ENCODE measurements at regions not wholly inside any gene's neighbourhood (a gene's known extent, or its start where the extent isn't known, plus 50 kb on each side); places are given as distances from the start of the nearest gene placed in this dataset.

GRCh38 chr15:96792216-96792615 lies 461.7 kb downstream of the NR2F2 start:
- TF ChIP-seq PHB (CRISPR knock-in tag; IDR thresholded peaks at IDR 0.05), result no peak
- TF ChIP-seq SMAD2 (IDR thresholded peaks at IDR 0.05; ENCODE audit: low read depth, low read length), result no peak
- no peak for TF ChIP-seq FOXA1 (IDR thresholded peaks at IDR 0.05; ENCODE audit: borderline replicate concordance)
- TF ChIP-seq WHSC1 (IDR thresholded peaks at IDR 0.05; ENCODE audit: low read length), result no peak
- TF ChIP-seq GTF3C2 (IDR thresholded peaks at IDR 0.05; ENCODE audit: borderline replicate concordance, extremely low read depth, insufficient read length), result no peak
- no peak for TF ChIP-seq CREM (IDR thresholded peaks at IDR 0.05; ENCODE audit: low read depth)
- no peak for TF ChIP-seq SMAD3 (CRISPR knock-in tag; conservative IDR thresholded peaks at IDR 0.05)
- TF ChIP-seq, protein P1, sequence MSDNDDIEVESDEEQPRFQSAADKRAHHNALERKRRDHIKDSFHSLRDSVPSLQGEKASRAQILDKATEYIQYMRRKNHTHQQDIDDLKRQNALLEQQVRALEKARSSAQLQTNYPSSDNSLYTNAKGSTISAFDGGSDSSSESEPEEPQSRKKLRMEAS (CRISPR knock-in tag; IDR thresholded peaks at IDR 0.05), result no peak
- no peak for TF ChIP-seq USF2 (CRISPR knock-in tag; IDR thresholded peaks at IDR 0.05)
- TF ChIP-seq NFIC (IDR thresholded peaks at IDR 0.05), result no peak
- no peak for TF ChIP-seq CHD1 (IDR thresholded peaks at IDR 0.05; ENCODE audit: low read length)
- TF ChIP-seq KAT2B (IDR thresholded peaks at IDR 0.05; ENCODE audit: low read depth, low read length), result no peak
- no peak for TF ChIP-seq NFE2L1 (tag; IDR thresholded peaks at IDR 0.05; ENCODE audit: borderline replicate concordance, low read depth)

All from K562 (cell line).